Natural killer cell (primary cell): ENCODE measurements at regions not wholly inside any gene's neighbourhood (a gene's known extent, or its start where the extent isn't known, plus 50 kb on each side); places are given as distances from the start of the nearest gene placed in this dataset.

Source experiments
- ATAC-seq, 3 donors: fragments of 150-1000 bp in 2 of 3; fragments of 200-7000 bp in 1 of 3; cut with Tn5 transposase; 1 replicate in 1 of 3; 2 replicates in 2 of 3; pipeline ENCODE4 v1.10.0; 2021; ENCODE audit warnings: mild to moderate bottlenecking in 2 of 3, moderate library complexity in 2 of 3
- DNase-seq, 2 donors: peaks; one replicate each; pipeline versions ENCODE4 v3.0.0 to v3.0.0-alpha.2; 2013 to 2021; ENCODE audit warnings: mixed read lengths in 1 of 2
- H3K27ac ChIP-seq: one replicate; pipeline ENCODE4 v1.5.1; 2013; ENCODE audit warnings: mild to moderate bottlenecking, low read length
- H3K27me3 ChIP-seq: one replicate; pipeline ENCODE4 v1.6.1; 2013; ENCODE audit warnings: low read length; ENCODE audit not compliant: control insufficient read depth, insufficient read depth
- H3K36me3 ChIP-seq: one replicate; pipeline ENCODE4 v1.6.1; 2013; ENCODE audit warnings: low read length; ENCODE audit not compliant: control insufficient read depth, insufficient read depth
- H3K4me1 ChIP-seq: one replicate; pipeline ENCODE4 v1.6.1; 2013; ENCODE audit warnings: low read length; ENCODE audit not compliant: control insufficient read depth, insufficient read depth
- H3K4me3 ChIP-seq: one replicate; pipeline ENCODE4 v1.5.1; 2013; ENCODE audit warnings: low read length
- H3K9me3 ChIP-seq: one replicate; pipeline ENCODE4 v1.6.1; 2013; ENCODE audit warnings: low read length; ENCODE audit not compliant: control insufficient read depth, insufficient read depth
- H3K27ac Mint-ChIP-seq, 2 donors: one replicate each; pipeline ENCODE4 v1.8.0; 2022; ENCODE audit warnings: mild to moderate bottlenecking in 2 of 2, mixed read lengths in 2 of 2, moderate library complexity in 1 of 2
- H3K27me3 Mint-ChIP-seq, 2 donors: one replicate each; pipeline ENCODE4 v1.8.0; 2022; ENCODE audit warnings: low read depth in 2 of 2, mixed read lengths in 2 of 2
- H3K36me3 Mint-ChIP-seq: one replicate; pipeline ENCODE4 v1.8.0; 2022; ENCODE audit warnings: mixed read lengths
- H3K4me1 Mint-ChIP-seq, 2 donors: one replicate each; pipeline ENCODE4 v1.8.0; 2022; ENCODE audit warnings: mixed read lengths in 2 of 2
- H3K4me3 Mint-ChIP-seq: one replicate; pipeline ENCODE4 v1.8.0; 2022; ENCODE audit warnings: mild to moderate bottlenecking, moderate library complexity, mixed read lengths
- H3K9me3 Mint-ChIP-seq, 2 donors: one replicate each; pipeline ENCODE4 v1.8.0; 2022; ENCODE audit warnings: mixed read lengths in 2 of 2
- CTCF ChIP-seq: fragments of 200-600 bp; IDR thresholded peaks from one replicate; pipeline ENCODE4 v1.8.0; 2022; ENCODE audit warnings: antibody characterized with exemption
- WGBS: methylation state at CpG from one replicate; pipeline ENCODE4 v1.1.7; 2013; ENCODE audit warnings: missing lambda C conversion rate; ENCODE audit not compliant: insufficient coverage; 5-methylcytosine and 5-hydroxymethylcytosine counted together
- intact Hi-C: fragments of 100-400 bp; cut with micrococcal nuclease; formaldehyde crosslinking; loops from one replicate; pipeline ENCODE4 v1.14.2; 2022

DNA sequence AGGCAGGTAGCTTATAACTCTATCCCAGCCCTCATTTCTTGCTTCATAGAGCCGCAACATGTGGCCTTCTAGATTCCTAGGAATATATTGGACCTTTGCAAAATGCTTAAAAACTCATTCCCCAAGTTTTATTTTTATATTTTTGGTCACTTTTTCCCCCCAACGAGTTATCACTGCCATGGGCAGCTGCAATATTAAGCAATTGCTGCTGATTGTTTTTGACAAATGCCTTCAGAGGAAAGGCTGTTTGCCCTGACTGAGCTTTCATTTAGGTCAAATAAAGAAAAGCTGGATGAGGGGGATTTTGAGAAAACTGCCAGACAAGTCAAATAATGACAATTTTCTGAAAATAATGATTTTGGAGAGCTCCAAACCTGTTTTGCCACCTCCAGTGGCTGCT is 976.9 kb upstream of the MBL2 start:
- no peak for TF ChIP-seq CTCF
- no peak for ATAC-seq
- no peak for DNase-seq
- Histone ChIP-seq H3K9me3 (peaks cover 8% of the 10 kb centered on the region), H3K27me3 (no peaks in the 10 kb centered on the region), H3K4me3 (no peak overlapping the region), H3K4me1 (no peaks in the 10 kb centered on the region), H3K27ac (no peak overlapping the region), H3K36me3 (no peaks in the 10 kb centered on the region)
- H3K27ac Mint-ChIP-seq: no peak overlapping the region
- intact Hi-C loops: no loop called here
- WGBS: 82% methylated on average over 2 of the region's 2 CpGs
- no peaks in the 10 kb centered on the region for H3K27me3 Mint-ChIP-seq
- no peak overlapping the region for H3K4me3 Mint-ChIP-seq
- H3K9me3 Mint-ChIP-seq: peaks cover 14 to 22% of the 10 kb centered on the region in 2 donors
- peaks cover 9% of the 10 kb centered on the region for H3K36me3 Mint-ChIP-seq
- no peaks in the 10 kb centered on the region for H3K4me1 Mint-ChIP-seq

DNA sequence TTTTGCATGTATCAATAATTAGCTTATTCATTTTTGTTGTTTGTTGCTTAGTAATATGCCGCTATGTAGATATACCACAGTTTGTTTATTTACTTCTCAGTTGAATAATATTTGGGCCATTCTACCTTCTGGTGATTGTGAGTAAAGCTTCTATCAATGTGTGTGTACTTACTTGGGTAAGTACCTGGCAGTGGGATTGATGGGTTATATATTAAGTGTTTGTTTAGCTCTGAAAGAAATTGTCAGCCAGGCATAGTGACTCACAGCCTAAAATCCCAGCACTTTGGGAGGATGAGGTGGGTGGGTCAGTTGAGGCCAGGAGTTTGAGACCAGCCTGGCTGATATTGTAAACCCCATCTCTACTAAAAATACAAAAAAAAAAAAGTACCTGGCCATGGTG is 975.7 kb upstream of the MBL2 start:
- H3K36me3 ChIP-seq: no peaks in the 10 kb centered on the region
- H3K4me1 ChIP-seq: no peaks in the 10 kb centered on the region
- ATAC-seq: no peak
- no peak for DNase-seq
- no peak for TF ChIP-seq CTCF
- Mint-ChIP-seq H3K27ac (no peak overlapping the region), H3K9me3 (peaks cover 16 to 25% of the 10 kb centered on the region in 2 donors), H3K36me3 (peaks cover 9% of the 10 kb centered on the region), H3K4me1 (no peaks in the 10 kb centered on the region), H3K27me3 (no peaks in the 10 kb centered on the region), H3K4me3 (no peak overlapping the region)
- H3K4me3 ChIP-seq: no peak overlapping the region
- H3K27me3 ChIP-seq: no peaks in the 10 kb centered on the region
- 60% methylated on average over 1 of the region's 1 CpG for WGBS
- peaks cover 10% of the 10 kb centered on the region for H3K9me3 ChIP-seq
- H3K27ac ChIP-seq: no peak overlapping the region
- intact Hi-C loops: no loop called here

DNA sequence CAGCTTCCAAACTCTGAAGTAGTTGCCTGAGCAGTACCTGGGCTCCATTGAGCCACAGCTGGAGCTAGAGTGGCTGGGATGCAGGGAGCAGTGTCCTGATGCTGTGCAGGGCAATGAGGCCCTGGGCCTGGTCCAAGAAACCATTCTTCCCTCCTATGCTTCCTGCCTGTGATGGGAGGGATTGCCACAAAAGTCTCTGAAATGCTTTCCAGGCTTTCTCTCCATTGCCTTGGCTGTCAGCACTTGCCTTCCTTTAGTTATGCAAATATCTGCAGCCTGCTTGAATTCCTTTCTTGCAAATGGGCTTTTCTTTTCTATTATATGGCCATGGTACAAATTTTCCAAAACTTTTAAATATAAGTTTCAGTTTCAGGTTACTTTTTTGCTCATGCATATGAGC is 972.2 kb upstream of the MBL2 start:
- H3K9me3 ChIP-seq: peaks cover 10% of the 10 kb centered on the region
- no peaks in the 10 kb centered on the region for H3K27me3 ChIP-seq
- no peaks in the 10 kb centered on the region for H3K4me1 ChIP-seq
- no peaks in the 10 kb centered on the region for H3K4me1 Mint-ChIP-seq
- intact Hi-C loops: no loop called here
- H3K36me3 ChIP-seq: no peaks in the 10 kb centered on the region
- H3K27ac ChIP-seq: no peak overlapping the region
- peaks cover 12 to 19% of the 10 kb centered on the region in 2 donors for H3K9me3 Mint-ChIP-seq
- no peak for TF ChIP-seq CTCF
- H3K36me3 Mint-ChIP-seq: peaks cover 9% of the 10 kb centered on the region
- no peak overlapping the region for H3K27ac Mint-ChIP-seq
- H3K4me3 ChIP-seq: no peak overlapping the region
- no peak overlapping the region for H3K4me3 Mint-ChIP-seq
- DNase-seq: no peak
- H3K27me3 Mint-ChIP-seq: no peaks in the 10 kb centered on the region
- ATAC-seq: no peak

GRCh38 chr10:53744176-53744575 is 971.6 kb upstream of the MBL2 start:
- H3K36me3 Mint-ChIP-seq: peaks cover 9% of the 10 kb centered on the region
- DNase-seq: no peak
- 98% methylated on average over 2 of the region's 2 CpGs for WGBS
- no peak for ATAC-seq
- H3K27ac ChIP-seq: no peak overlapping the region
- peaks cover 12 to 16% of the 10 kb centered on the region in 2 donors for H3K9me3 Mint-ChIP-seq
- no peak overlapping the region for H3K4me3 ChIP-seq
- peaks cover 10% of the 10 kb centered on the region for H3K9me3 ChIP-seq
- no peak for TF ChIP-seq CTCF
- no peak overlapping the region for H3K27ac Mint-ChIP-seq
- intact Hi-C loops: no loop called here
- no peaks in the 10 kb centered on the region for H3K4me1 Mint-ChIP-seq
- H3K27me3 Mint-ChIP-seq: no peaks in the 10 kb centered on the region
- H3K4me1 ChIP-seq: no peaks in the 10 kb centered on the region
- H3K27me3 ChIP-seq: no peaks in the 10 kb centered on the region
- no peak overlapping the region for H3K4me3 Mint-ChIP-seq
- no peaks in the 10 kb centered on the region for H3K36me3 ChIP-seq
